Endothelial cell of umbilical vein (primary cell): ENCODE measurements at regions not wholly inside any gene's neighbourhood (a gene's known extent, or its start where the extent isn't known, plus 50 kb on each side); places are given as distances from the start of the nearest gene placed in this dataset.

Experiments used
- BruUV-seq: library from RNA; stranded (reverse); fragments of 400-500 nt; replicated peaks from 2 replicates; lab custom pipeline; 2021; lab: Mats Ljungman, UMichigan
- CTCF ChIA-PET: fragments of 300-600, 350-600 bp; sonication (Branson Sonifier 250); formaldehyde crosslinking; loops from one replicate; lab custom pipeline; 2021; ENCODE audit warnings: antibody characterized with exemption, inconsistent platforms; lab: Charles Lee
- POLR2A ChIA-PET: fragments of 300-600, 350-600 bp; sonication (Branson Sonifier 250); formaldehyde crosslinking; loops from one replicate; lab custom pipeline; 2021; ENCODE audit warnings: antibody characterized with exemption, inconsistent platforms; lab: Charles Lee
- DNase-seq: peaks from one replicate; pipeline ENCODE4 v3.0.0-alpha.2; 2011; ENCODE audit warnings: low read depth, low spot score
- FAIRE-seq: peaks from 2 replicates; lab custom pipeline; 2011; peaks lifted over from hg19 to GRCh38; lab: Jason Lieb, UNC
- H2AFZ ChIP-seq: 2 replicates; pipeline ENCODE4 v1.6.0; 2012; ENCODE audit warnings: low read depth, low read length, control low read depth, inconsistent platforms
- H3K27ac ChIP-seq: 2 replicates; pipeline ENCODE4 v1.5.1; 2011; ENCODE audit warnings: low read depth, mild to moderate bottlenecking, control low read depth, low read length, moderate library complexity; ENCODE audit not compliant: insufficient read depth
- H3K27me3 ChIP-seq, 2 experiments: 2 replicates each; pipeline versions ENCODE4 v1.6.0 to v1.6.1; 2011; ENCODE audit warnings: low read length in 2 of 2, mixed read lengths in 1 of 2; ENCODE audit not compliant: control insufficient read depth in 2 of 2, insufficient read depth in 2 of 2
- H3K36me3 ChIP-seq, 2 experiments: 2 replicates in 1 of 2; 3 replicates in 1 of 2; pipeline ENCODE4 v1.5.1; 2011; ENCODE audit warnings: low read length in 2 of 2, mild to moderate bottlenecking in 1 of 2, moderate library complexity in 1 of 2; ENCODE audit not compliant: control insufficient read depth in 2 of 2, insufficient read depth in 2 of 2; ENCODE audit errors: extremely low read depth in 1 of 2
- H3K4me1 ChIP-seq: 3 replicates; pipeline ENCODE4 v1.5.1; 2011; ENCODE audit warnings: mild to moderate bottlenecking, low read length; ENCODE audit not compliant: control insufficient read depth, insufficient read depth; ENCODE audit errors: extremely low read depth
- H3K4me2 ChIP-seq: 2 replicates; pipeline ENCODE4 v1.6.1; 2011; ENCODE audit warnings: low read length, control low read depth, mixed read lengths; ENCODE audit not compliant: insufficient read depth
- H3K4me3 ChIP-seq, 3 experiments: fragments of 200-600 bp in 1 of 3; sonication (generic), shearing (Covaris generic) in 1 of 3; replicated peaks in 1 of 3; 2 replicates each; pipeline ENCODE4 v1.5.1; 2011 to 2016; ENCODE audit warnings: control low read depth in 3 of 3, low read length in 3 of 3, mild to moderate bottlenecking in 2 of 3, inconsistent platforms in 1 of 3, low read depth in 1 of 3, moderate library complexity in 1 of 3; ENCODE audit not compliant: insufficient read depth in 1 of 3
- H3K79me2 ChIP-seq: 2 replicates; pipeline ENCODE4 v1.6.0; 2012; ENCODE audit warnings: low read length, inconsistent platforms; ENCODE audit not compliant: control insufficient read depth, insufficient read depth
- H3K9ac ChIP-seq: replicated peaks from 2 replicates; pipeline ENCODE3; 2011; ENCODE audit warnings: low read length, control low read depth; ENCODE audit not compliant: insufficient read depth; ENCODE audit errors: extremely low read depth
- H3K9me1 ChIP-seq: replicated peaks from 3 replicates; pipeline ENCODE4 v1.6.0; 2011; ENCODE audit warnings: mild to moderate bottlenecking, low read length; ENCODE audit not compliant: control insufficient read depth, insufficient read depth; ENCODE audit errors: extremely low read depth
- H3K9me3 ChIP-seq: replicated peaks from 2 replicates; pipeline ENCODE4 v1.5.1; 2012; ENCODE audit warnings: low read length, inconsistent platforms; ENCODE audit not compliant: control insufficient read depth, insufficient read depth
- H4K20me1 ChIP-seq: replicated peaks from 2 replicates; pipeline ENCODE3; 2011; ENCODE audit warnings: mild to moderate bottlenecking, low read length; ENCODE audit not compliant: control insufficient read depth, insufficient read depth; ENCODE audit errors: extremely low read depth
- EZH2 ChIP-seq: IDR thresholded peaks from 2 replicates; pipeline ENCODE4 v1.6.1; 2012; ENCODE audit warnings: borderline replicate concordance, low read depth, mild to moderate bottlenecking, moderate library complexity, low read length, inconsistent platforms; ENCODE audit not compliant: severe bottlenecking
- FOS ChIP-seq: IDR thresholded peaks from 2 replicates; pipeline ENCODE4 v1.6.1; 2011; ENCODE audit warnings: mild to moderate bottlenecking, low read length, moderate library complexity, borderline replicate concordance; ENCODE audit not compliant: insufficient read depth
- GATA2 ChIP-seq: IDR thresholded peaks from 2 replicates; pipeline ENCODE4 v1.7.0; 2011; ENCODE audit warnings: low read depth, mild to moderate bottlenecking, moderate library complexity, mixed read lengths, low read length; ENCODE audit not compliant: insufficient read length, insufficient read depth
- JUN ChIP-seq: IDR thresholded peaks from 2 replicates; pipeline ENCODE4 v1.6.1; 2011; ENCODE audit warnings: borderline replicate concordance, low read depth; ENCODE audit not compliant: insufficient read length, insufficient read depth
- MYC ChIP-seq: IDR thresholded peaks from one replicate; pipeline ENCODE4 v1.6.1; 2011; ENCODE audit warnings: mild to moderate bottlenecking, low read depth, low read length
- POLR2A ChIP-seq: IDR thresholded peaks from 2 replicates; pipeline ENCODE4 v1.6.1; 2012; ENCODE audit warnings: low read depth, mild to moderate bottlenecking, control low read depth, low read length
- POLR2AphosphoS5 ChIP-seq: IDR thresholded peaks from 2 replicates; pipeline ENCODE4 v1.6.1; 2012; ENCODE audit warnings: low read depth, mild to moderate bottlenecking, control low read depth, low read length, moderate library complexity; ENCODE audit not compliant: insufficient read depth
- dilution Hi-C: fragments of 300-500 bp; cut with MboI; formaldehyde crosslinking; loops from one replicate; pipeline ENCODE4 v1.15.0; 2019; ENCODE audit warnings: low sequenced_read_pairs; ENCODE audit not compliant: extremely low pct_ligation_motif_present
- intact Hi-C: fragments of 100-400 bp; cut with micrococcal nuclease; formaldehyde crosslinking; loops from one replicate; pipeline ENCODE4 v1.10.0; 2022
- TF ChIP-seq, protein P1 (sequence below), 2 donors: IDR thresholded peaks; 1 replicate in 1 of 2; 2 replicates in 1 of 2; pipeline ENCODE4 v1.5.1; 2011; ENCODE audit warnings: low read length in 2 of 2, mild to moderate bottlenecking in 2 of 2, moderate library complexity in 2 of 2, control low read depth in 1 of 2, inconsistent platforms in 1 of 2, low read depth in 1 of 2; ENCODE audit not compliant: insufficient read depth in 1 of 2; ENCODE audit errors: extremely low read depth in 1 of 2
- TF ChIP-seq, protein P2 (sequence below): IDR thresholded peaks from 2 replicates; pipeline ENCODE4 v1.6.1; 2011; ENCODE audit not compliant: insufficient read depth, insufficient read length

DNA sequence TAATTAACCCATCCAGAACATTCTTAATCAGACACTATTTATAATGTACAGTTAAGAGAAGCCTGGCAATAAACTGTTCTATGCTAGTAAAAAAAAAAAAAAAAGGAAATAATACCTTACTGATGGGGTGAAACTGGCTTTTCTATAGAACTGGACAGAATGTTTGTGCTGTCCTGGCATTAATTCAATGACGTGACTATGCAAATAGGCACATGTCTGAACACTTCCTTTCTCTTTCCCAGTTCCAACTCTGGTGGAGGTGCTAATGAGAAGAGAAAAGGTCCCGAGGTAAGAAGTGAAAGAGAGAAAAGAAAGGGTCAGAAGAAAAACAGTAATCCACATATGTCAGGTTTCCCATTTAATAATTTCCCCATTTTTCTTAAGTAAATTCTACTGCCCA, 508.4 kb downstream of the ZEB2 start:
- H3K27me3 ChIP-seq = no peaks in the 10 kb centered on the region
- H2AFZ ChIP-seq = no peak overlapping the region
- FAIRE-seq (no peak), DNase-seq (no peak)
- no peaks in the 10 kb centered on the region for H3K9me3 ChIP-seq
- dilution Hi-C loops (no loop called here), intact Hi-C loops (no loop called here)
- no peak overlapping the region for H3K9ac ChIP-seq
- no peak overlapping the region for H3K4me2 ChIP-seq
- H3K4me3 ChIP-seq = no peak overlapping the region
- TF ChIP-seq GATA2 = no peak
- TF ChIP-seq POLR2A = no peak
- TF ChIP-seq JUN = no peak
- no peak for TF ChIP-seq POLR2AphosphoS5
- no peak for TF ChIP-seq FOS
- no peak for TF ChIP-seq EZH2
- TF ChIP-seq MYC = no peak
- TF ChIP-seq, protein P1, sequence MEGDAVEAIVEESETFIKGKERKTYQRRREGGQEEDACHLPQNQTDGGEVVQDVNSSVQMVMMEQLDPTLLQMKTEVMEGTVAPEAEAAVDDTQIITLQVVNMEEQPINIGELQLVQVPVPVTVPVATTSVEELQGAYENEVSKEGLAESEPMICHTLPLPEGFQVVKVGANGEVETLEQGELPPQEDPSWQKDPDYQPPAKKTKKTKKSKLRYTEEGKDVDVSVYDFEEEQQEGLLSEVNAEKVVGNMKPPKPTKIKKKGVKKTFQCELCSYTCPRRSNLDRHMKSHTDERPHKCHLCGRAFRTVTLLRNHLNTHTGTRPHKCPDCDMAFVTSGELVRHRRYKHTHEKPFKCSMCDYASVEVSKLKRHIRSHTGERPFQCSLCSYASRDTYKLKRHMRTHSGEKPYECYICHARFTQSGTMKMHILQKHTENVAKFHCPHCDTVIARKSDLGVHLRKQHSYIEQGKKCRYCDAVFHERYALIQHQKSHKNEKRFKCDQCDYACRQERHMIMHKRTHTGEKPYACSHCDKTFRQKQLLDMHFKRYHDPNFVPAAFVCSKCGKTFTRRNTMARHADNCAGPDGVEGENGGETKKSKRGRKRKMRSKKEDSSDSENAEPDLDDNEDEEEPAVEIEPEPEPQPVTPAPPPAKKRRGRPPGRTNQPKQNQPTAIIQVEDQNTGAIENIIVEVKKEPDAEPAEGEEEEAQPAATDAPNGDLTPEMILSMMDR (IDR thresholded peaks at IDR 0.05; ENCODE audit: extremely low read depth in 1 of 2, insufficient read depth in 1 of 2, low read depth in 1 of 2, low read length in 2 of 2) = no peak
- TF ChIP-seq, protein P2, sequence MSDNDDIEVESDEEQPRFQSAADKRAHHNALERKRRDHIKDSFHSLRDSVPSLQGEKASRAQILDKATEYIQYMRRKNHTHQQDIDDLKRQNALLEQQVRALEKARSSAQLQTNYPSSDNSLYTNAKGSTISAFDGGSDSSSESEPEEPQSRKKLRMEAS = no peak
- no peaks in the 10 kb centered on the region for H4K20me1 ChIP-seq
- no peaks in the 10 kb centered on the region for H3K4me1 ChIP-seq
- ChIA-PET CTCF (interaction anchor here (0.6 to 0.9 kb wide), 2 partner anchors 11 kb away, joined by 3 read pairs; no protein-coding TSS in a partner anchor), POLR2A (no interaction called here)
- BruUV-seq = no TSS peak
- no peaks in the 10 kb centered on the region for H3K79me2 ChIP-seq
- H3K36me3 ChIP-seq = no peaks in the 10 kb centered on the region
- H3K27ac ChIP-seq = no peak overlapping the region
- H3K9me1 ChIP-seq = no peaks in the 10 kb centered on the region
